Lung (tissue), 11 donors: ENCODE measurements at regions not wholly inside any gene's neighbourhood (a gene's known extent, or its start where the extent isn't known, plus 50 kb on each side); places are given as distances from the start of the nearest gene placed in this dataset.

Experiments used
- ATAC-seq: fragments of 200-7000 bp; cut with Tn5 transposase; one replicate; pipeline ENCODE4 v1.9.1; 2020; ENCODE audit warnings: moderate number of reproducible peaks; ENCODE audit not compliant: insufficient read depth, low FRiP score
- DNase-seq, 3 donors: peaks; one replicate each; pipeline ENCODE4 v3.0.0-alpha.2; 2013 to 2017
- H3K27ac ChIP-seq, 2 donors: one replicate each; pipeline ENCODE4 v1.5.1; 2013; ENCODE audit warnings: mild to moderate bottlenecking in 2 of 2, moderate library complexity in 2 of 2, control low read depth in 1 of 2, inconsistent platforms in 1 of 2, low read depth in 1 of 2, low read length in 1 of 2
- H3K27me3 ChIP-seq, 3 donors: one replicate each; pipeline ENCODE4 v1.5.1; 2013; ENCODE audit warnings: low read length in 2 of 3; ENCODE audit not compliant: control insufficient read depth in 3 of 3, insufficient read depth in 3 of 3
- H3K36me3 ChIP-seq, 4 donors: one replicate each; pipeline ENCODE4 v1.5.1; 2013; ENCODE audit warnings: low read length in 4 of 4, mild to moderate bottlenecking in 1 of 4, moderate library complexity in 1 of 4; ENCODE audit not compliant: control insufficient read depth in 4 of 4, insufficient read depth in 4 of 4
- H3K4me1 ChIP-seq, 5 donors: one replicate each; pipeline ENCODE4 v1.5.1; 2013; ENCODE audit warnings: low read length in 5 of 5, mild to moderate bottlenecking in 2 of 5, moderate library complexity in 1 of 5; ENCODE audit not compliant: control insufficient read depth in 5 of 5, insufficient read depth in 5 of 5
- H3K4me3 ChIP-seq: one replicate; pipeline ENCODE4 v1.5.1; 2013; ENCODE audit warnings: mild to moderate bottlenecking, control low read depth, moderate library complexity
- H3K9ac ChIP-seq, 2 donors: one replicate each; pipeline ENCODE4 v1.5.1; 2013; ENCODE audit warnings: low read length in 2 of 2, control low read depth in 1 of 2; ENCODE audit not compliant: insufficient read depth in 1 of 2
- H3K9me3 ChIP-seq, 4 donors: one replicate each; pipeline ENCODE4 v1.5.1; 2013; ENCODE audit warnings: low read length in 3 of 4, mild to moderate bottlenecking in 1 of 4, moderate library complexity in 1 of 4; ENCODE audit not compliant: control insufficient read depth in 4 of 4, insufficient read depth in 3 of 4
- WGBS, 2 donors: extraction: QIAGEN DNeasy Blood & Tissue Kit; methylation state at CpG; one replicate each; pipeline ENCODE4 v1.1.7; 2013; 5-methylcytosine and 5-hydroxymethylcytosine counted together
- TF ChIP-seq, protein P1 (sequence below): IDR thresholded peaks from 2 replicates; pipeline ENCODE4 v1.5.1; 2012; ENCODE audit warnings: mild to moderate bottlenecking; ENCODE audit errors: control extremely low read depth, extremely low read depth
- donor health status: control.
- donor health status: control.
- donor health status: Bipolar disorder and iron deficiency.
- donor health status: healthy.
- donor health status: DM: yes; HTN: yes; CAD: no.

DNA sequence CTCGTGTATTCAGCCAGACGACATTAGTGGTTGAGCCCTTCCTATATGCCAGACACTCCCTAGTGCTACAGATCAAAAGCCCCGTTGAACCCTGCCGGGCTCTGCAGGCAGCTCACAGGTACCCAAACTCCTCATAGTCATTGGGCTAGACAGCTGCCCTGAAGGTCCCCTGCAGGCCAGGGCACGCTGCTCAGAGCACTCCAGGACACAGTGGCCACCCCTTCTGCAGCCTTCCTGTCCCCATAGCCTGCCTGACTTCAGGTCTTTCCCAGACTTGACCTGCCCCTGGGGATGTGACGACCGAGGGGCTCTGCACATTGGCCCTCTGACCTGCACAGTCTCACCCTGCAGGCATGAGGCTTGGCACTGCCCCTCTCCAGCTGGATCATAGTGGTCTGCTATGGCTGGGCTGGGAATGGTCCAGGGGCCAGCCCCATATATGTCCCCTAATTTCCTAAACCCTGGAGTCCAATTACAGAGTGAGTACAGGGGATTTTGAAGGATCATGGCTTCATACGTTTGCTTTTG, 64.2 kb upstream of the UBAC2 start:
- 68 to 86% methylated on average over 8 of the region's 8 CpGs for WGBS, 2 donors
- Histone ChIP-seq H3K4me1 (no peaks in the 10 kb centered on the region), H3K4me3 (no peak overlapping the region), H3K27ac (no peak overlapping the region), H3K9me3 (peaks cover 0 to 1% (median 0%) of the 10 kb centered on the region in 4 donors), H3K9ac (no peak overlapping the region), H3K27me3 (no peaks in the 10 kb centered on the region), H3K36me3 (no peaks in the 10 kb centered on the region)
- no peak for ATAC-seq
- DNase-seq: no peak
- TF ChIP-seq, protein P1, sequence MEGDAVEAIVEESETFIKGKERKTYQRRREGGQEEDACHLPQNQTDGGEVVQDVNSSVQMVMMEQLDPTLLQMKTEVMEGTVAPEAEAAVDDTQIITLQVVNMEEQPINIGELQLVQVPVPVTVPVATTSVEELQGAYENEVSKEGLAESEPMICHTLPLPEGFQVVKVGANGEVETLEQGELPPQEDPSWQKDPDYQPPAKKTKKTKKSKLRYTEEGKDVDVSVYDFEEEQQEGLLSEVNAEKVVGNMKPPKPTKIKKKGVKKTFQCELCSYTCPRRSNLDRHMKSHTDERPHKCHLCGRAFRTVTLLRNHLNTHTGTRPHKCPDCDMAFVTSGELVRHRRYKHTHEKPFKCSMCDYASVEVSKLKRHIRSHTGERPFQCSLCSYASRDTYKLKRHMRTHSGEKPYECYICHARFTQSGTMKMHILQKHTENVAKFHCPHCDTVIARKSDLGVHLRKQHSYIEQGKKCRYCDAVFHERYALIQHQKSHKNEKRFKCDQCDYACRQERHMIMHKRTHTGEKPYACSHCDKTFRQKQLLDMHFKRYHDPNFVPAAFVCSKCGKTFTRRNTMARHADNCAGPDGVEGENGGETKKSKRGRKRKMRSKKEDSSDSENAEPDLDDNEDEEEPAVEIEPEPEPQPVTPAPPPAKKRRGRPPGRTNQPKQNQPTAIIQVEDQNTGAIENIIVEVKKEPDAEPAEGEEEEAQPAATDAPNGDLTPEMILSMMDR: no peak

DNA sequence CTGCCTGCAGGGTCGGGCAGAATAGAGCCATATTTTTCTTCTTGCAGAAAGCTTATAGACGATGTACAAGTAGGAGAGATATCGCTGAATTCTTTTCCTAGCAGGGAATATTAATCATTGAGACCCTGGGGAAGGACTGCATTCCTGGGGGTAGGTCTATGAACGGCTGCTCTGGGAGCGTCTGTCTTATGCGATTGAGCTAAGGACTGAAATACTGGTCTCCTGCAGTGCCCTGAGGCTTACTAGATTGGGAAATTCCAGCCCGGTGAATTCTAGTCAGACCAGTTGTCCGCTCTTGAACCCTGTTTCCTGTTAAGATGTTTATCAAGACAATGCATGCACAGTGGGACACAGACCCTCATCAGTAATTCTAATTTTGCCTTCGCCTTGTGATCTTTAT, 59.8 kb upstream of the UBAC2 start:
- peaks cover 0 to 1% (median 0%) of the 10 kb centered on the region in 4 donors for H3K9me3 ChIP-seq
- ATAC-seq (no peak), DNase-seq (no peak)
- H3K9ac ChIP-seq: no peak overlapping the region
- H3K27me3 ChIP-seq: no peaks in the 10 kb centered on the region
- no peak overlapping the region for H3K4me3 ChIP-seq
- no peaks in the 10 kb centered on the region for H3K36me3 ChIP-seq
- H3K27ac ChIP-seq: no peak overlapping the region
- H3K4me1 ChIP-seq: no peaks in the 10 kb centered on the region
- 92% methylated on average over 9 of the region's 9 CpGs for WGBS, 2 donors
- TF ChIP-seq, protein P1: no peak

DNA sequence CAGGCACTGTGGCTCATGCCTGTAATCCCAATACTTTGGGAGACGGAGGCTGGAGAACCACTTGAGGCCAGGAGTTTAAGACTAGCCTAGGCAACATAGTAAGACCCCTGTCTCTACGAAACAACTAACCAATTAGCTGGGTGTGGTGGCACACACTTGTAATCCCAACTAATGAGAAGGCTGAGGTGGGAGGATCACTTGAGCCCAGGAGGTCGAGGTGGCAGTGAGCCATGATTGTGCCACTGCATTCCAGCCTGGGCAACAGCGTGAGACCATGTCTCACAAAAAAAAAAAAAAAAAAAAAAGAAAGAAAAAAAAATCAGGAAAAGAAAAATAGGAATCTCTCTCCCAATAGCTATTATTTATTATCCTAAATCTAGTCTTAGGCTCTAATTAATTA, 56.8 kb upstream of the UBAC2 start:
- DNase-seq: no peak
- H3K27me3 ChIP-seq: no peaks in the 10 kb centered on the region
- H3K27ac ChIP-seq: no peak overlapping the region
- 91 to 92% methylated on average over 4 of the region's 4 CpGs for WGBS, 2 donors
- H3K9me3 ChIP-seq: peaks cover 0 to 1% (median 0%) of the 10 kb centered on the region in 4 donors
- H3K4me1 ChIP-seq: no peaks in the 10 kb centered on the region
- TF ChIP-seq, protein P1: no peak
- H3K9ac ChIP-seq: no peak overlapping the region
- no peaks in the 10 kb centered on the region for H3K36me3 ChIP-seq
- ATAC-seq: no peak
- H3K4me3 ChIP-seq: no peak overlapping the region

DNA sequence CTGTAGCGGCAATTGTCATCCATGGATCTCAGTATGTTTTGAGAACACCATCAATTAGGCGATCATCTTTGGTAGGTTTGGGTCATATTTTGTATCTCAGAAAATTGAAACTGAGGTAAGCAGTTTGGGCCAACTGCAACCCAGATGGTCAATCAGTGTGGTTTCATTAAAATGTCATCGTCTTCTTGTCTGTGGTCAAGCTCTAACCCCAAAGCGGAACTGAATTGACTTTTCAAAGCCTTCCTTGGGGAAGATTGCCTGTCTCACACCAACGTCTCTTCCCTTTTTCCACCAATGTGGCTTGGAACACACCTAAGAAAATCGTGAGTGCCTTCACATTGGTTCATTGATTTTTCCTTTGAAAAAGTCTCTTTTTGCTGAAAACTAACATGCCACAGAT, 56.3 kb upstream of the UBAC2 start:
- DNase-seq (no peak), ATAC-seq (no peak)
- peaks cover 0 to 1% (median 0%) of the 10 kb centered on the region in 4 donors for H3K9me3 ChIP-seq
- TF ChIP-seq, protein P1: no peak
- H3K27ac ChIP-seq: no peak overlapping the region
- WGBS, 2 donors: 43 to 64% methylated on average over 6 of the region's 6 CpGs
- H3K4me1 ChIP-seq: no peaks in the 10 kb centered on the region
- no peaks in the 10 kb centered on the region for H3K36me3 ChIP-seq
- no peak overlapping the region for H3K4me3 ChIP-seq
- H3K27me3 ChIP-seq: no peaks in the 10 kb centered on the region
- no peak overlapping the region for H3K9ac ChIP-seq
